Thyroid gland (tissue), 4 donors: ENCODE measurements at regions not wholly inside any gene's neighbourhood (a gene's known extent, or its start where the extent isn't known, plus 50 kb on each side); places are given as distances from the start of the nearest gene placed in this dataset.

ENCODE experiments used
- POLR2A ChIP-seq, 2 donors: fragments of 450-650 bp; IDR thresholded peaks; one replicate each; pipeline ENCODE4 v1.6.1; 2017; ENCODE audit warnings: antibody characterized with exemption in 2 of 2, mild to moderate bottlenecking in 2 of 2, moderate library complexity in 1 of 2
- TF ChIP-seq, protein P1 (sequence below), 6 experiments: fragments of 200-600 bp in 3 of 6; fragments of 450-650 bp in 3 of 6; sonication (generic) in 3 of 6; IDR thresholded peaks; one replicate each; pipeline ENCODE4 v1.5.1; 2016 to 2019; ENCODE audit warnings: antibody characterized with exemption in 6 of 6, mild to moderate bottlenecking in 2 of 6, inconsistent platforms in 1 of 6, moderate library complexity in 1 of 6

DNA sequence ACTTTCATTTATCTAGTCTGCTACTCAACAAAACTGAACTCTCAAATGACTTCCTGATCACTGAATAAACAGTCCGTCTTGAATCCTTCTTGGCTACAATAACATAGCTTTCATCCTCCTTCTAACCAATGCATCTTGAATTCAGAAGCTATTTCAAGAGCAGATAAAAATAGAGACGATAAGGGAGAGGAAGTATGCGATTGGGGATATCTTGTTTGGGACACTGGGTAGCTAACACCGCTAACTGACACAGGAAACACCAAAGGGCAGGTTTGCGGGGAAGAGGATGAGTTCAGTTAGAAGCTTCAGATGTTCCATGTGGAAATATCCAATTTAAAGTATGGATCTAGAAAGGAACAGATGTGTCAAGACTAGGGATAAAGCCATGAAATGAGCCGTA is 102.5 kb downstream of the SLC41A2 start:
- TF ChIP-seq, protein P1, sequence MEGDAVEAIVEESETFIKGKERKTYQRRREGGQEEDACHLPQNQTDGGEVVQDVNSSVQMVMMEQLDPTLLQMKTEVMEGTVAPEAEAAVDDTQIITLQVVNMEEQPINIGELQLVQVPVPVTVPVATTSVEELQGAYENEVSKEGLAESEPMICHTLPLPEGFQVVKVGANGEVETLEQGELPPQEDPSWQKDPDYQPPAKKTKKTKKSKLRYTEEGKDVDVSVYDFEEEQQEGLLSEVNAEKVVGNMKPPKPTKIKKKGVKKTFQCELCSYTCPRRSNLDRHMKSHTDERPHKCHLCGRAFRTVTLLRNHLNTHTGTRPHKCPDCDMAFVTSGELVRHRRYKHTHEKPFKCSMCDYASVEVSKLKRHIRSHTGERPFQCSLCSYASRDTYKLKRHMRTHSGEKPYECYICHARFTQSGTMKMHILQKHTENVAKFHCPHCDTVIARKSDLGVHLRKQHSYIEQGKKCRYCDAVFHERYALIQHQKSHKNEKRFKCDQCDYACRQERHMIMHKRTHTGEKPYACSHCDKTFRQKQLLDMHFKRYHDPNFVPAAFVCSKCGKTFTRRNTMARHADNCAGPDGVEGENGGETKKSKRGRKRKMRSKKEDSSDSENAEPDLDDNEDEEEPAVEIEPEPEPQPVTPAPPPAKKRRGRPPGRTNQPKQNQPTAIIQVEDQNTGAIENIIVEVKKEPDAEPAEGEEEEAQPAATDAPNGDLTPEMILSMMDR (IDR thresholded peaks at IDR 0.05), result no peak
- no peak for TF ChIP-seq POLR2A (IDR thresholded peaks at IDR 0.05)
